B cell (primary cell): ENCODE measurements at regions not wholly inside any gene's neighbourhood (a gene's known extent, or its start where the extent isn't known, plus 50 kb on each side); places are given as distances from the start of the nearest gene placed in this dataset.

Source experiments
- ATAC-seq: fragments of 200-7000 bp; cut with Tn5 transposase; one replicate; pipeline ENCODE4 v1.10.0; 2021; ENCODE audit warnings: low read depth, mild to moderate bottlenecking, moderate number of reproducible peaks, moderate library complexity
- CTCF ChIA-PET: fragments of 350-600 bp; sonication (Branson Sonifier 250); formaldehyde crosslinking; loops from one replicate; lab custom pipeline; 2021; ENCODE audit warnings: antibody characterized with exemption, inconsistent platforms; lab: Charles Lee
- POLR2A ChIA-PET: fragments of 350-600 bp; sonication (Branson Sonifier 250); formaldehyde crosslinking; loops from one replicate; lab custom pipeline; 2021; ENCODE audit warnings: antibody characterized with exemption; lab: Charles Lee
- DNase-seq: peaks from one replicate; pipeline ENCODE4 v3.0.0; 2013
- H2AFZ ChIP-seq: 2 replicates; pipeline ENCODE4 v1.6.1; 2012; ENCODE audit warnings: mild to moderate bottlenecking, low read depth, low read length; ENCODE audit not compliant: insufficient read depth, poor library complexity, severe bottlenecking
- H3K27ac ChIP-seq, 2 donors: 1 replicate in 1 of 2; 2 replicates in 1 of 2; pipeline ENCODE4 v1.5.1; 2012 to 2013; ENCODE audit warnings: low read length in 2 of 2, mild to moderate bottlenecking in 2 of 2, moderate library complexity in 1 of 2
- H3K27me3 ChIP-seq, 4 experiments: fragments of 200-600 bp in 1 of 4; sonication (generic) in 1 of 4; replicated peaks in 1 of 4; 1 replicate in 2 of 4; 2 replicates in 2 of 4; pipeline versions ENCODE4 v1.6.1 to v1.7.0; 2013 to 2016; ENCODE audit warnings: low read length in 3 of 4, mild to moderate bottlenecking in 2 of 4, mixed read lengths in 1 of 4, moderate library complexity in 1 of 4; ENCODE audit not compliant: insufficient read depth in 4 of 4, control insufficient read depth in 3 of 4; ENCODE audit errors: control extremely low read depth in 1 of 4
- H3K36me3 ChIP-seq, 2 experiments: replicated peaks in 1 of 2; 1 replicate in 1 of 2; 2 replicates in 1 of 2; pipeline versions ENCODE4 v1.6.1 to v1.7.1; 2013; ENCODE audit warnings: low read length in 1 of 2; ENCODE audit not compliant: insufficient read depth in 2 of 2, control insufficient read depth in 1 of 2; ENCODE audit errors: control extremely low read depth in 1 of 2, extremely low read depth in 1 of 2
- H3K4me1 ChIP-seq, 2 donors: fragments of 200-600 bp in 1 of 2; sonication (generic) in 1 of 2; 1 replicate in 1 of 2; 2 replicates in 1 of 2; pipeline versions ENCODE4 v1.5.1 to v1.6.1; 2013 to 2017; ENCODE audit warnings: low read length in 2 of 2; ENCODE audit not compliant: control insufficient read depth in 2 of 2, insufficient read depth in 2 of 2
- H3K4me2 ChIP-seq: replicated peaks from 2 replicates; pipeline ENCODE3; 2012; ENCODE audit warnings: mild to moderate bottlenecking, low read depth, low read length; ENCODE audit not compliant: poor library complexity, severe bottlenecking
- H3K4me3 ChIP-seq, 5 experiments: fragments of 200-600 bp in 1 of 5; sonication (generic) in 1 of 5; 1 replicate in 3 of 5; 2 replicates in 2 of 5; pipeline versions ENCODE4 v1.5.1 to v1.7.0; 2011 to 2016; ENCODE audit warnings: low read length in 4 of 5, mild to moderate bottlenecking in 4 of 5, low read depth in 2 of 5, control low read depth in 1 of 5, moderate library complexity in 1 of 5; ENCODE audit not compliant: insufficient read depth in 1 of 5; ENCODE audit errors: control extremely low read depth in 1 of 5, extremely low read depth in 1 of 5
- H3K79me2 ChIP-seq: fragments of 200-600 bp; sonication (generic); one replicate; pipeline ENCODE4 v1.6.0; 2016; ENCODE audit warnings: low read length; ENCODE audit not compliant: control insufficient read depth, insufficient read depth
- H3K9ac ChIP-seq: fragments of 200-600 bp; sonication (generic); 2 replicates; pipeline ENCODE4 v1.6.1; 2017; ENCODE audit warnings: mild to moderate bottlenecking, low read length, moderate library complexity
- H3K9me3 ChIP-seq, 3 donors: one replicate each; pipeline versions ENCODE4 v1.6.1 to v1.7.1; 2013; ENCODE audit warnings: low read length in 2 of 3; ENCODE audit not compliant: control insufficient read depth in 2 of 3, insufficient read depth in 1 of 3; ENCODE audit errors: control extremely low read depth in 1 of 3
- H4K20me1 ChIP-seq: 2 replicates; pipeline ENCODE4 v1.6.0; 2012; ENCODE audit warnings: mild to moderate bottlenecking, low read length; ENCODE audit not compliant: insufficient read depth, control insufficient read depth, poor library complexity, severe bottlenecking
- H3K27ac Mint-ChIP-seq: one replicate; pipeline ENCODE4 v1.8.0; 2021; ENCODE audit warnings: mixed read lengths
- H3K27me3 Mint-ChIP-seq: one replicate; pipeline ENCODE4 v1.8.0; 2021; ENCODE audit warnings: mixed read lengths
- H3K4me1 Mint-ChIP-seq: one replicate; pipeline ENCODE4 v1.8.0; 2021; ENCODE audit warnings: mixed read lengths
- H3K4me3 Mint-ChIP-seq: one replicate; pipeline ENCODE4 v1.8.0; 2021; ENCODE audit warnings: mixed read lengths
- H3K9me3 Mint-ChIP-seq: one replicate; pipeline ENCODE4 v1.8.0; 2022; ENCODE audit warnings: mixed read lengths; ENCODE audit not compliant: insufficient read depth
- EZH2 ChIP-seq: IDR thresholded peaks from 2 replicates; pipeline ENCODE4 v1.6.1; 2012; ENCODE audit warnings: borderline replicate concordance, low read depth, mild to moderate bottlenecking, moderate library complexity, low read length; ENCODE audit not compliant: insufficient read depth, poor library complexity, severe bottlenecking
- WGBS: methylation state at CpG from one replicate; pipeline ENCODE4 v1.1.5; 2013; ENCODE audit warnings: missing lambda C conversion rate; ENCODE audit not compliant: insufficient coverage; 5-methylcytosine and 5-hydroxymethylcytosine counted together
- intact Hi-C: fragments of 100-400 bp; cut with micrococcal nuclease; formaldehyde crosslinking; loops from one replicate; pipeline ENCODE4 v1.10.0; 2022
- TF ChIP-seq, protein P1 (sequence below): fragments of 200-600 bp; IDR thresholded peaks from one replicate; pipeline ENCODE4 v1.8.0; 2022; ENCODE audit warnings: antibody characterized with exemption, mild to moderate bottlenecking

DNA sequence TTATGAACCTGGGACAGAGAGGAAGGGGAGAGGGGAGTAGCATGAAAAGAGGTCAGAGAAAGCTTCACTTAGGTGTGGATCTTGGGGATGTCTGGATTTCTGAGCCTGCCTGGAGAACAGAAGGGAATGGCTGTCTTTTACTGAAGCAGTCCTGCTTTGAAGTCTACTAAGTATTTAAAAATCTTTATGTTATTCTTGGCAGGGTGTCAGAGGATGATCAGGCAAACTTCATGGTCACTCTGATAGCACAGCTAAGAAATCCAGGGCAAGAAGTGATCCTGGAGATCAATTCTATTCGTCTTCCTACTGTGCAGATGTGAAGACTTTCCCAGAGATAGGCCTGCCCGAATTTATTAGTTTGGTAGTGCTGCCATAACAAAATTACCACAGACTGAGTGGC is 464.4 kb upstream of the BOD1L1 start:
- H3K36me3 ChIP-seq = no peaks in the 10 kb centered on the region
- ChIA-PET POLR2A (no interaction called here), CTCF (interaction anchor here (1.0 kb wide), 1 partner anchor 12 kb away, joined by 3 read pairs; no protein-coding TSS in a partner anchor)
- Mint-ChIP-seq H3K4me1 (peaks cover 18% of the 10 kb centered on the region), H3K27me3 (peaks cover 4% of the 10 kb centered on the region), H3K4me3 (no peak overlapping the region), H3K9me3 (no peaks in the 10 kb centered on the region), H3K27ac (no peak overlapping the region)
- no peaks in the 10 kb centered on the region for H3K79me2 ChIP-seq
- H3K4me3 ChIP-seq = no peak overlapping the region
- TF ChIP-seq EZH2 = no peak
- TF ChIP-seq, protein P1, sequence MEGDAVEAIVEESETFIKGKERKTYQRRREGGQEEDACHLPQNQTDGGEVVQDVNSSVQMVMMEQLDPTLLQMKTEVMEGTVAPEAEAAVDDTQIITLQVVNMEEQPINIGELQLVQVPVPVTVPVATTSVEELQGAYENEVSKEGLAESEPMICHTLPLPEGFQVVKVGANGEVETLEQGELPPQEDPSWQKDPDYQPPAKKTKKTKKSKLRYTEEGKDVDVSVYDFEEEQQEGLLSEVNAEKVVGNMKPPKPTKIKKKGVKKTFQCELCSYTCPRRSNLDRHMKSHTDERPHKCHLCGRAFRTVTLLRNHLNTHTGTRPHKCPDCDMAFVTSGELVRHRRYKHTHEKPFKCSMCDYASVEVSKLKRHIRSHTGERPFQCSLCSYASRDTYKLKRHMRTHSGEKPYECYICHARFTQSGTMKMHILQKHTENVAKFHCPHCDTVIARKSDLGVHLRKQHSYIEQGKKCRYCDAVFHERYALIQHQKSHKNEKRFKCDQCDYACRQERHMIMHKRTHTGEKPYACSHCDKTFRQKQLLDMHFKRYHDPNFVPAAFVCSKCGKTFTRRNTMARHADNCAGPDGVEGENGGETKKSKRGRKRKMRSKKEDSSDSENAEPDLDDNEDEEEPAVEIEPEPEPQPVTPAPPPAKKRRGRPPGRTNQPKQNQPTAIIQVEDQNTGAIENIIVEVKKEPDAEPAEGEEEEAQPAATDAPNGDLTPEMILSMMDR = no peak
- H3K9ac ChIP-seq = no peak overlapping the region
- H4K20me1 ChIP-seq = no peaks in the 10 kb centered on the region
- WGBS = no CpG with 5 or more reads among the region's 2 CpGs
- no peak for DNase-seq
- peaks cover 10 to 12% of the 10 kb centered on the region in 2 donors for H3K4me1 ChIP-seq
- intact Hi-C loops = no loop called here
- no peaks in the 10 kb centered on the region for H3K27me3 ChIP-seq
- H3K4me2 ChIP-seq = no peak overlapping the region
- no peaks in the 10 kb centered on the region for H3K9me3 ChIP-seq
- H3K27ac ChIP-seq = no peak overlapping the region
- H2AFZ ChIP-seq = no peak overlapping the region
- no peak for ATAC-seq

DNA sequence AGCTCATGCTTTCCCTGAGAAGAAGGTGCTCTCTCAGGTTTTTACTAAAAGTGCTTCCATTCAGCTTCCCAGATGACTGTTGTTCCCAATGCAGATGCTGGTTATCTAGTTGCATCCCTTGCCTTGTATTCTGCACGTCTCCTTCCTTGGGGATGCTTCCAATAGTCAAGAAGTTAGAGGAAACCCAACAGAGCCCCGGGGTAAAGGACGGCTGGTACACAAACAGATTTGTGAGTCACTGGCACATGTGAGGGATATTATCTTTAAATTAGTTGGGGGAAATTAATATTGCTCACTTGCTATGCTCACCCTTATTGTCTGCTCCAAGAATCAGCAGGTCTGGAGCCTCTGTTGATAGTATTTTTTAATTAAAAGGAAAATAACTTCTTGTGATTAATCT is 465.2 kb upstream of the BOD1L1 start:
- DNase-seq = no peak
- no peak overlapping the region for H3K27ac Mint-ChIP-seq
- WGBS = 100% methylated on average over 1 of the region's 3 CpGs

More for the DNA sequence above, 465.2 kb upstream of the BOD1L1 start:
- Histone ChIP-seq H3K4me1 (peaks cover 2 to 4% of the 10 kb centered on the region in 2 donors), H3K4me2 (no peak overlapping the region), H4K20me1 (no peaks in the 10 kb centered on the region), H3K79me2 (no peaks in the 10 kb centered on the region), H3K27ac (no peak overlapping the region), H3K9ac (no peak overlapping the region), H3K27me3 (no peaks in the 10 kb centered on the region), H3K9me3 (no peaks in the 10 kb centered on the region), H2AFZ (no peak overlapping the region), H3K4me3 (no peak overlapping the region), H3K36me3 (no peaks in the 10 kb centered on the region)
- no peak for TF ChIP-seq EZH2
- TF ChIP-seq, protein P1 = no peak
- H3K4me1 Mint-ChIP-seq = peaks cover 10% of the 10 kb centered on the region
- peaks cover 4% of the 10 kb centered on the region for H3K27me3 Mint-ChIP-seq
- H3K9me3 Mint-ChIP-seq = no peaks in the 10 kb centered on the region
- ChIA-PET POLR2A (no interaction called here), CTCF (interaction anchor here (1.0 kb wide), 1 partner anchor 13 kb away, joined by 3 read pairs; no protein-coding TSS in a partner anchor)
- intact Hi-C loops = no loop called here
- no peak for ATAC-seq
- H3K4me3 Mint-ChIP-seq = no peak overlapping the region
